ENCODE measurements at regions not wholly inside any gene's neighbourhood (a gene's known extent, or its start where the extent isn't known, plus 50 kb on each side); places are given as distances from the start of the nearest gene placed in this dataset.
"Not testable (repeated sequence)": the region's sequence is repeated elsewhere in the genome, so short reads cannot be mapped to it uniquely, and the experiment has no call there.

- TF ChIP-seq POLR2A, EP300 (IDR thresholded peaks at IDR 0.05): not testable (repeated sequence)
Measured at GRCh38 chrX:53818115-53818514, 131.6 kb upstream of the HUWE1 start.

Data from upper lobe of left lung (tissue), 4 donors.